ENCODE measurements at regions not wholly inside any gene's neighbourhood (a gene's known extent, or its start where the extent isn't known, plus 50 kb on each side); places are given as distances from the start of the nearest gene placed in this dataset.

DNA sequence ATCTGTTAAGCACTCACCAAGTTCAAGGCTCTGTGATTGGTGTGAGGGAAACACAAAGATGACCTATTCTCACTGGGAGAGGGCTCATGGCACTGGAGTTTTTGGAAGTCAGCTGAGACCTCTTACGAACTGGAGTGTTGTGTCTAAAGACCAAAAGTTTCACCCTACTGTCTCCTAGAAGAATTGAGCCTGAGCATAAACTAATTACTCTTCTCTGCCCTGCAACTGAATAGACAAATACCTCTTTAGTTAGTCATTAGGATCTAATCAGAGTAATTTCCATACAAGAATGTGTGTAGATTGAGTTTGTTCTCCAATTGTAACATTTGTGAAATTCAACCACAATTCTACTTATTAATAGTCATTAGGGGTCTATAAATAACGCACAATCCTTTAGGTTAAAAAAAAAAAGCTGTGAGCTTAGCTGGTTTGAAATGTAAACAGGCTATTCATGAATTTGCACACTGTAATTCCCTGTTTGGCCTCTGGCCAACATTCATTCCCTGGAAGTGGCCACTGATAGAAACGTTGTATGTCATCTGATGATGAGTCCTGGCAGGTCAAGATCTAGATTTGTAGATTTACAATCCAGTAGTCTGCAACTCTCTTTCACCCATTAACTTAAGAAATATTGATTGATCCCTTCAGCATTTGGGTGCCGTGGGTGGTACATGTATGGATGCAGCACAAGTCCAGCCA is 76.8 kb upstream of the SOX14 start:
- no peaks in the 10 kb centered on the region for H3K36me3 ChIP-seq (ENCODE audit: control insufficient read depth, insufficient read depth, low read length)
- DNase-seq (no peak), ATAC-seq (ENCODE audit: low read depth) (no peak)
- H2AK9ac ChIP-seq (replicated peaks; ENCODE audit: low read depth, low read length, poor library complexity): no peak overlapping the region
- no peak overlapping the region for H2AFZ ChIP-seq (replicated peaks; ENCODE audit: low read length, poor library complexity)
- no peaks in the 10 kb centered on the region for H4K20me1 ChIP-seq (ENCODE audit: insufficient read depth, low read length)
- no peak overlapping the region for H3K27ac ChIP-seq (ENCODE audit: insufficient read depth, low read length)
- H2BK120ac ChIP-seq (ENCODE audit: low read depth, low read length): no peak overlapping the region
- no peak overlapping the region for H4K5ac ChIP-seq (ENCODE audit: low read depth, low read length)
- H2BK5ac ChIP-seq (ENCODE audit: low read depth, low read length, poor library complexity, severe bottlenecking): no peak overlapping the region
- H3K14ac ChIP-seq (replicated peaks; ENCODE audit: low read depth, low read length): no peak overlapping the region
- H3K4me2 ChIP-seq (ENCODE audit: low read depth, low read length): no peak overlapping the region
- H3K9me1 ChIP-seq (ENCODE audit: insufficient read depth, low read length): no peaks in the 10 kb centered on the region
- TF ChIP-seq RAD21 (IDR thresholded peaks at IDR 0.05; ENCODE audit: low read length): no peak
- TF ChIP-seq MXI1 (IDR thresholded peaks at IDR 0.05; ENCODE audit: borderline replicate concordance, low read depth, low read length): no peak
- TF ChIP-seq, protein P1, sequence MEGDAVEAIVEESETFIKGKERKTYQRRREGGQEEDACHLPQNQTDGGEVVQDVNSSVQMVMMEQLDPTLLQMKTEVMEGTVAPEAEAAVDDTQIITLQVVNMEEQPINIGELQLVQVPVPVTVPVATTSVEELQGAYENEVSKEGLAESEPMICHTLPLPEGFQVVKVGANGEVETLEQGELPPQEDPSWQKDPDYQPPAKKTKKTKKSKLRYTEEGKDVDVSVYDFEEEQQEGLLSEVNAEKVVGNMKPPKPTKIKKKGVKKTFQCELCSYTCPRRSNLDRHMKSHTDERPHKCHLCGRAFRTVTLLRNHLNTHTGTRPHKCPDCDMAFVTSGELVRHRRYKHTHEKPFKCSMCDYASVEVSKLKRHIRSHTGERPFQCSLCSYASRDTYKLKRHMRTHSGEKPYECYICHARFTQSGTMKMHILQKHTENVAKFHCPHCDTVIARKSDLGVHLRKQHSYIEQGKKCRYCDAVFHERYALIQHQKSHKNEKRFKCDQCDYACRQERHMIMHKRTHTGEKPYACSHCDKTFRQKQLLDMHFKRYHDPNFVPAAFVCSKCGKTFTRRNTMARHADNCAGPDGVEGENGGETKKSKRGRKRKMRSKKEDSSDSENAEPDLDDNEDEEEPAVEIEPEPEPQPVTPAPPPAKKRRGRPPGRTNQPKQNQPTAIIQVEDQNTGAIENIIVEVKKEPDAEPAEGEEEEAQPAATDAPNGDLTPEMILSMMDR (conservative IDR thresholded peaks at IDR 0.05; ENCODE audit: low read depth, low read length): no peak
- no peak for TF ChIP-seq CEBPB (IDR thresholded peaks at IDR 0.05; ENCODE audit: low read depth, low read length)
- TF ChIP-seq MAZ (IDR thresholded peaks at IDR 0.05; ENCODE audit: borderline replicate concordance, low read depth, low read length): no peak
- no peak for TF ChIP-seq ELK1 (IDR thresholded peaks at IDR 0.05; ENCODE audit: borderline replicate concordance, low read depth, low read length)
- TF ChIP-seq, protein P2, sequence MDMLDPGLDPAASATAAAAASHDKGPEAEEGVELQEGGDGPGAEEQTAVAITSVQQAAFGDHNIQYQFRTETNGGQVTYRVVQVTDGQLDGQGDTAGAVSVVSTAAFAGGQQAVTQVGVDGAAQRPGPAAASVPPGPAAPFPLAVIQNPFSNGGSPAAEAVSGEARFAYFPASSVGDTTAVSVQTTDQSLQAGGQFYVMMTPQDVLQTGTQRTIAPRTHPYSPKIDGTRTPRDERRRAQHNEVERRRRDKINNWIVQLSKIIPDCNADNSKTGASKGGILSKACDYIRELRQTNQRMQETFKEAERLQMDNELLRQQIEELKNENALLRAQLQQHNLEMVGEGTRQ (IDR thresholded peaks at IDR 0.05; ENCODE audit: low read depth, low read length): no peak
- TF ChIP-seq MAFK (IDR thresholded peaks at IDR 0.05; ENCODE audit: low read depth, low read length): no peak
- TF ChIP-seq CHD1 (IDR thresholded peaks at IDR 0.05; ENCODE audit: low read depth, low read length): no peak
- TF ChIP-seq RFX5 (IDR thresholded peaks at IDR 0.05; ENCODE audit: low read depth, low read length): no peak
- TF ChIP-seq POLR2A (IDR thresholded peaks at IDR 0.05; ENCODE audit: low read depth, low read length): no peak
- TF ChIP-seq FOS (IDR thresholded peaks at IDR 0.05; ENCODE audit: low read depth, low read length): no peak
- no peak for TF ChIP-seq NFE2L2 (IDR thresholded peaks at IDR 0.05; ENCODE audit: low read depth, low read length)
- TF ChIP-seq BHLHE40 (IDR thresholded peaks at IDR 0.05; ENCODE audit: low read depth, low read length): no peak
- no peak for TF ChIP-seq SMC3 (IDR thresholded peaks at IDR 0.05; ENCODE audit: low read depth, low read length)
- no peak for TF ChIP-seq RCOR1 (IDR thresholded peaks at IDR 0.05; ENCODE audit: insufficient replicate concordance, low read length)
- no peak overlapping the region for H4K91ac ChIP-seq (ENCODE audit: insufficient read depth, low read depth, low read length)
- CTCF ChIA-PET: no interaction called here
- no peak overlapping the region for H2BK20ac ChIP-seq (ENCODE audit: low read depth, low read length)
- no peaks in the 10 kb centered on the region for H3K79me1 ChIP-seq (ENCODE audit: low read depth in 1 of 2, low read length in 2 of 2)
- no TSS peak for BruUV-seq (replicated peaks)
- H3K23ac ChIP-seq (ENCODE audit: low read depth, low read length): no peak overlapping the region
- H3K4ac ChIP-seq (ENCODE audit: low read depth, low read length): no peak overlapping the region
- intact Hi-C loops (cut with micrococcal nuclease): no loop called here
- H3K4me1 ChIP-seq (ENCODE audit: control insufficient read depth, insufficient read depth, low read length): no peaks in the 10 kb centered on the region
- dilution Hi-C loops (cut with HindIII; ENCODE audit: low sequenced_read_pairs, unreplicated experiment): no loop called here
- no peak overlapping the region for H3K56ac ChIP-seq (ENCODE audit: extremely low read depth, insufficient read depth, low read length)
- no peak overlapping the region for H2AK5ac ChIP-seq (ENCODE audit: low read depth, low read length)
- H3K18ac ChIP-seq (ENCODE audit: low read depth, low read length): no peak overlapping the region
- peaks cover 7% of the 10 kb centered on the region; the same call in 1 of the 2 replicates for H3K9me3 ChIP-seq (ENCODE audit: control insufficient read depth, insufficient read depth, low read length)
- H2BK15ac ChIP-seq (ENCODE audit: low read depth, low read length): no peak overlapping the region
- H3K9ac ChIP-seq (ENCODE audit: low read depth, low read length): no peak overlapping the region
- H3K4me3 ChIP-seq (ENCODE audit: insufficient read depth, low read depth, low read length): no peak overlapping the region
- no CpG with 5 or more reads among the region's 4 CpGs for WGBS, 2 experiments (ENCODE audit: extremely low coverage in 2 of 2, insufficient read length in 1 of 2)
- POLR2A ChIA-PET (ENCODE audit: unreplicated experiment): no interaction called here
- in situ Hi-C loops (cut with MboI; ENCODE audit: low sequenced_read_pairs): no loop called here
- H4K8ac ChIP-seq (ENCODE audit: low read depth in 2 of 2, low read length in 2 of 2): no peak overlapping the region
- H3K27me3 ChIP-seq (ENCODE audit: control insufficient read depth, insufficient read depth, low read length): no peaks in the 10 kb centered on the region
